Activated naive CD4-positive, alpha-beta T cell treated with anti-CD3 and anti-CD28 coated beads for 36 hours (primary cell): ENCODE measurements at regions not wholly inside any gene's neighbourhood (a gene's known extent, or its start where the extent isn't known, plus 50 kb on each side); places are given as distances from the start of the nearest gene placed in this dataset.
"Not testable (repeated sequence)": the region's sequence is repeated elsewhere in the genome, so short reads cannot be mapped to it uniquely, and the experiment has no call there.

Experiments used
- CTCF ChIA-PET: fragments of 350-600 bp; sonication (Branson Sonifier 250); formaldehyde crosslinking; loops from one replicate; lab custom pipeline; 2021; ENCODE audit warnings: antibody characterized with exemption; lab: Charles Lee
- DNase-seq: peaks from one replicate; pipeline ENCODE4 v3.0.0-alpha.2; 2020
- H3K27ac Mint-ChIP-seq: one replicate; pipeline ENCODE4 v1.8.0; 2021; ENCODE audit warnings: mild to moderate bottlenecking, mixed read lengths
- H3K27me3 Mint-ChIP-seq: one replicate; pipeline ENCODE4 v1.8.0; 2021; ENCODE audit warnings: low read depth, mixed read lengths
- H3K36me3 Mint-ChIP-seq: one replicate; pipeline ENCODE4 v1.8.0; 2021; ENCODE audit warnings: low read depth, mixed read lengths
- H3K4me1 Mint-ChIP-seq: one replicate; pipeline ENCODE4 v1.8.0; 2021; ENCODE audit warnings: low read depth, mixed read lengths
- H3K4me3 Mint-ChIP-seq: one replicate; pipeline ENCODE4 v1.8.0; 2021; ENCODE audit warnings: mild to moderate bottlenecking, moderate library complexity, mixed read lengths
- H3K9me3 Mint-ChIP-seq: one replicate; pipeline ENCODE4 v1.8.0; 2021; ENCODE audit warnings: mixed read lengths
- intact Hi-C: fragments of 100-400 bp; cut with micrococcal nuclease; formaldehyde crosslinking; loops from one replicate; pipeline ENCODE4 v1.15.1; 2023

- no peak overlapping the region for H3K4me3 Mint-ChIP-seq
- DNase-seq = no peak
- no peaks in the 10 kb centered on the region for H3K36me3 Mint-ChIP-seq
- H3K4me1 Mint-ChIP-seq = peaks cover 31% of the 10 kb centered on the region
- intact Hi-C loops = loop anchor here (1.0 kb wide), 1 partner anchor 19 kb away; no protein-coding TSS in a partner anchor
- no peak overlapping the region for H3K27ac Mint-ChIP-seq
- no peaks in the 10 kb centered on the region for H3K27me3 Mint-ChIP-seq
- no peaks in the 10 kb centered on the region for H3K9me3 Mint-ChIP-seq
- CTCF ChIA-PET = interaction anchor here (1.0 to 2.7 kb wide), 7 partner anchors 9 to 81 kb away, joined by 4 to 7 read pairs (median 5); no protein-coding TSS in a partner anchor
These were observed 242.7 kb upstream of the PRSS1 start for GRCh38 chr7:142506601-142507000.

DNA sequence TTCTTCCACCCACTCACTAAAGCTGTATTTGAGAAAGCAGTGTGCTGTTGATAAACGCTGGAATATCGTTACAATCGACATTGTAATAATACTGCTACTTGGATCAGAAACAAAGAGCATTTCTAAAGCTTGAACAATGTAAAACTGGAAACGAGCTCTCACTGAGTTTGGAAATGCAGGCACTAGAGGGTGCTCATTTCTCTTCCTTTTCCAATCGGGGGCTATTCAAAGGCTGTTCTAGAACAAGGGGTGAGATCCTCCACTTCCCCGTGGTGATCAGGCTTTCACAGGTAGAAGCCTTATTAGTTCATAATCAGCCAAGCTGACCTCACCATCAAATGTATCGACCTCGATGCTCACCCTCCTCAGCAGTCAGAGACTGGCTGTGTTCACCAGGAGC is 245.3 kb upstream of the PRSS1 start:
- H3K36me3 Mint-ChIP-seq, H3K9me3 Mint-ChIP-seq, DNase-seq, H3K4me3 Mint-ChIP-seq, H3K27me3 Mint-ChIP-seq, H3K27ac Mint-ChIP-seq, CTCF ChIA-PET, intact Hi-C loops: not testable (repeated sequence)
- peaks cover 32% of the 10 kb centered on the region for H3K4me1 Mint-ChIP-seq

- no peak overlapping the region for H3K27ac Mint-ChIP-seq
- no peaks in the 10 kb centered on the region for H3K36me3 Mint-ChIP-seq
- no peak for DNase-seq
- H3K9me3 Mint-ChIP-seq = no peaks in the 10 kb centered on the region
- intact Hi-C loops = no loop called here
- peaks cover 29% of the 10 kb centered on the region for H3K4me1 Mint-ChIP-seq
- no peaks in the 10 kb centered on the region for H3K27me3 Mint-ChIP-seq
- H3K4me3 Mint-ChIP-seq = no peak overlapping the region
- CTCF ChIA-PET = interaction anchor here (1.6 to 3.9 kb wide), 3 partner anchors 15 to 40 kb away, joined by 4 to 30 read pairs (median 10); no protein-coding TSS in a partner anchor
These were observed 245.2 kb upstream of the PRSS58 start for GRCh38 chr7:142503036-142503435.

- peaks cover 38% of the 10 kb centered on the region for H3K4me1 Mint-ChIP-seq
- CTCF ChIA-PET = interaction anchor here (1.1 to 3.9 kb wide), 10 partner anchors 15 to 117 kb away, joined by 3 to 30 read pairs (median 6); no protein-coding TSS in a partner anchor
- no peaks in the 10 kb centered on the region for H3K27me3 Mint-ChIP-seq
- no peaks in the 10 kb centered on the region for H3K36me3 Mint-ChIP-seq
- H3K27ac Mint-ChIP-seq = no peak overlapping the region
- no peaks in the 10 kb centered on the region for H3K9me3 Mint-ChIP-seq
- DNase-seq = no peak
- no peak overlapping the region for H3K4me3 Mint-ChIP-seq
- intact Hi-C loops = no loop called here
These were observed 243.6 kb upstream of the PRSS58 start for GRCh38 chr7:142501434-142501833.

GRCh38 chr7:142500366-142500765 is 242.5 kb upstream of the PRSS58 start:
- Mint-ChIP-seq H3K36me3 (no peaks in the 10 kb centered on the region), H3K9me3 (no peaks in the 10 kb centered on the region), H3K27me3 (no peaks in the 10 kb centered on the region), H3K27ac (peak overlapping the region; percentile 88), H3K4me1 (peaks cover 47% of the 10 kb centered on the region), H3K4me3 (peak overlapping the region; percentile 61)
- CTCF ChIA-PET = interaction anchor here (0.6 to 3.9 kb wide), 15 partner anchors 14 to 312 kb away, joined by 3 to 30 read pairs (median 6); no protein-coding TSS in a partner anchor
- intact Hi-C loops = loop anchor here (1.0 kb wide), 1 partner anchor 8 kb away; no protein-coding TSS in a partner anchor
- peak; percentile 34 for DNase-seq

DNA sequence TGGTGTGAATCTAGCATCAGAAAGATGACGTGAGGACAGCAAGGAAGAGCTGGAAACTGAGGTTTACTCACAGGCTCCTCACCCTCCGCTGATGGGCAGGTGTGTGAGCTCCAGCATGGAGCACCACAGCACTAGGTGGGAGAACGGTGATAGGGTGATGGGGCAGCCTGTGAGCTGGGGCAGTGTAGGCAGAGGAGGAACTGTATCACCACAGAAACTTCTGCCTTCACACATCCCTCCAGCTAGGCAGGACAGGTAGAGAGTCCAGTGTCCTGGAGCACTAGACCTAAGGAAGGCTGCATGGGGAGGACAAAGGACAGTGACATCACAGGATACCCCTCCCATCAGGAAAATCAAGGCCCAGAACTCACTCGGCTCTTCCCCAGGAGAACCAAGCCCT is 241.8 kb upstream of the PRSS58 start:
- Mint-ChIP-seq H3K4me1 (peaks cover 55% of the 10 kb centered on the region), H3K4me3 (peak overlapping the region; percentile 61), H3K27ac (peak overlapping the region; percentile 88), H3K36me3 (no peaks in the 10 kb centered on the region), H3K27me3 (no peaks in the 10 kb centered on the region), H3K9me3 (no peaks in the 10 kb centered on the region)
- DNase-seq = no peak
- intact Hi-C loops = loop anchor here (1.0 to 5.0 kb wide), 3 partner anchors 9 to 503 kb away; no protein-coding TSS in a partner anchor
- CTCF ChIA-PET = interaction anchor here (0.5 to 3.9 kb wide), 11 partner anchors 9 to 313 kb away, joined by 3 to 30 read pairs (median 5); no protein-coding TSS in a partner anchor

- no peaks in the 10 kb centered on the region for H3K9me3 Mint-ChIP-seq
- CTCF ChIA-PET = interaction anchor here (1.1 to 4.6 kb wide), 18 partner anchors 8 to 313 kb away, joined by 3 to 48 read pairs (median 6); no protein-coding TSS in a partner anchor
- no peak overlapping the region for H3K4me3 Mint-ChIP-seq
- peaks cover 56% of the 10 kb centered on the region for H3K4me1 Mint-ChIP-seq
- no peaks in the 10 kb centered on the region for H3K36me3 Mint-ChIP-seq
- DNase-seq = no peak
- intact Hi-C loops = loop anchor here (5.0 kb wide), 2 partner anchors 34 to 504 kb away; no protein-coding TSS in a partner anchor
- H3K27ac Mint-ChIP-seq = peak overlapping the region; percentile 44
- no peaks in the 10 kb centered on the region for H3K27me3 Mint-ChIP-seq
These were observed 240.5 kb upstream of the PRSS58 start for GRCh38 chr7:142498364-142498763.

DNA sequence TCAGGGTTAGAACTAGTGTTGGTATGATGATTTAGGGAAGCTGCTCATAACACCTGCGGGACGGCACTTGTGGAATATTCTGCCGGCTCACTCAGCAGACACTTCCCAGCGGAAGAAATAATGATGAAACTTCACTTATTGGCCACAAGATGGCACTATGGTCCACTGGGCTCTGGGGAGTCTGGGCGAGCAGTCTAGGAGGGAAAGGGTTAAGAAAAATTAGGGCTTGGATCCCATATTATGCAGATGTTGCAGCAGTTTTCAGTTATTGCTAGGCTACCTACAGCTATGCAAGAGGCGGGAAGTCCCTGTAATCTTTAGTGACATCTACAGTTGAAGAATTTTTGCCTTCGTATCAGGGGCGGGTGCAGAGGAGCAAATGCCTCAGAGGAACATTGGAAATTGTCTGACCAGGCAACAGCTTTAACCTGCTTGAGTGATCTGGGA is 238.7 kb upstream of the PRSS58 start:
- Mint-ChIP-seq H3K36me3 (no peaks in the 10 kb centered on the region), H3K4me3 (peak overlapping the region; percentile 29), H3K4me1 (peaks cover 70% of the 10 kb centered on the region), H3K27ac (peak overlapping the region; percentile 52), H3K9me3 (no peaks in the 10 kb centered on the region), H3K27me3 (no peaks in the 10 kb centered on the region)
- CTCF ChIA-PET = interaction anchor here (0.6 to 4.6 kb wide), 20 partner anchors 11 to 719 kb away, joined by 3 to 48 read pairs (median 7); no protein-coding TSS in a partner anchor
- intact Hi-C loops = loop anchor here (1.0 to 5.0 kb wide), 6 partner anchors 20 to 506 kb away; no protein-coding TSS in a partner anchor
- DNase-seq = peak; percentile 40

GRCh38 chr7:142495879-142496278 is 238.0 kb upstream of the PRSS58 start:
- H3K4me1 Mint-ChIP-seq = peaks cover 66% of the 10 kb centered on the region
- H3K27me3 Mint-ChIP-seq, H3K9me3 Mint-ChIP-seq, H3K27ac Mint-ChIP-seq, DNase-seq, H3K36me3 Mint-ChIP-seq, H3K4me3 Mint-ChIP-seq: not testable (repeated sequence)
- CTCF ChIA-PET = interaction anchor here (0.7 to 4.6 kb wide), 12 partner anchors 10 to 323 kb away, joined by 3 to 48 read pairs (median 10); no protein-coding TSS in a partner anchor
- intact Hi-C loops = loop anchor here (1.0 to 5.0 kb wide), 6 partner anchors 21 to 506 kb away; no protein-coding TSS in a partner anchor

DNA sequence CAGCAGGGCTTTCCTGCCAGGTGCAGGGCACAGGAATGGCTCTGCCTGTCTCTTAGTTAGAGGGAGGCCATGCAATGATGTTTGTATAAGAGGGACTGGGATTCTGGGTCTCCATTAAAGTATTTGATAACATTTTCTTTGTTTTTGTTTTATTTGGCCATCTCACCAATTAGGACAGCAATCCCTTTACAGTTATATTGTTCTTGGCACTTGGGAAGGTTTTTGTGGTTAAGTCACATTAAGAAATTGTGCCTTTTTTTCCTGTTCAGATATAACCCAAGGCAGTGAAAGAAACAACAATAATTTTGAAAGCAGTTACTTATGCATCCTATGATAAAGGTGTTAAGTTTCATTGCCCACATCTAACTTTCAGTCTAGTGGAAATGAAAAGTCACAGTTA is 237.4 kb upstream of the PRSS58 start:
- intact Hi-C loops = loop anchor here (5.0 kb wide), 2 partner anchors 37 to 507 kb away; no protein-coding TSS in a partner anchor
- not testable (repeated sequence) for H3K9me3 Mint-ChIP-seq, H3K27ac Mint-ChIP-seq, H3K27me3 Mint-ChIP-seq, H3K4me3 Mint-ChIP-seq, H3K36me3 Mint-ChIP-seq, DNase-seq
- CTCF ChIA-PET = interaction anchor here (0.7 to 4.6 kb wide), 11 partner anchors 10 to 323 kb away, joined by 3 to 48 read pairs (median 9); no protein-coding TSS in a partner anchor
- H3K4me1 Mint-ChIP-seq = peaks cover 61% of the 10 kb centered on the region

DNA sequence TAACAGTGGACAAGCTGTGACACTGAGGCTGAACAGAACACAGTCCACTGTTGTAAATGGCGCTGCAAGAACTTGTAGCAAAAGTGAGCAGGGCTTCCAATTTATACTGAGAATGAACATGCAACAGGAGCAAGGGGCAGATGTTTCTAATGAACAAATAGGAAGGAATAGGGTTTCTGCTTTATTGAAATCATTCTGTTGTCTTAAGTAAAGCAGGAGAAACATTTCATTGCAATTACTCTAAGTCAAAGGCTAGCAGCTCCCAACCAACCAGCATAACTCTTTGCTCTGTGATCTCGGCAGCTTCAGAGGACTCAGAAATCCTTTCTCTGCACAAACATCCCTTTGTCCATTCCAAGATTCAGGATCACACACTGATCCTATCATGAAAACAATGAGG is 236.2 kb upstream of the PRSS58 start:
- Mint-ChIP-seq H3K4me1 (peaks cover 50% of the 10 kb centered on the region), H3K27me3 (no peaks in the 10 kb centered on the region), H3K4me3 (no peak overlapping the region), H3K9me3 (no peaks in the 10 kb centered on the region), H3K27ac (no peak overlapping the region), H3K36me3 (no peaks in the 10 kb centered on the region)
- CTCF ChIA-PET = interaction anchor here (0.6 to 4.6 kb wide), 7 partner anchors 8 to 302 kb away, joined by 3 to 48 read pairs (median 4); no protein-coding TSS in a partner anchor
- intact Hi-C loops = no loop called here
- no peak for DNase-seq

DNA sequence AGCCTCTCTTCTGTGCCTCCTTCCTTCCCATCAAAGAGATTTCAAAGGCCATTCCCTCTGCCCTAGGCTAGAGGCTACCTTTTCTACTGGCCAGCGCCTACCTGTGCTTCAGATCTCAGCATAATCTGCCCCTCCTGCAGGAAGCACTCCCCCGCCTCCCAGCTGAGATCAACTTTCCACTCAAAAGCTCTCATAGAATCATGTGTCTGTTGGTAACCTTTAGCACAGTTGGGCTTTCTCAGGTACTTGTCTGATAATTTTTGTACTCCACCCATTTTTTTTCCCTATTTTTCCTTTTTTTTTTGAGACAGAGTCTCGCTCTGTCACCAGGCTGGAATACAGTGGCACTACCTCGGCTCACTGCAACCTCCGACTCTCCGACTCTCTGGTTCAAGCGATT is 231.0 kb upstream of the PRSS58 start:
- CTCF ChIA-PET = interaction anchor here (1.8 kb wide), 1 partner anchor 17 kb away, joined by 6 read pairs; no protein-coding TSS in a partner anchor
- Mint-ChIP-seq H3K4me1 (peaks cover 32% of the 10 kb centered on the region), H3K36me3 (no peaks in the 10 kb centered on the region), H3K4me3 (no peak overlapping the region), H3K27ac (no peak overlapping the region), H3K9me3 (no peaks in the 10 kb centered on the region), H3K27me3 (no peaks in the 10 kb centered on the region)
- DNase-seq = no peak
- intact Hi-C loops = loop anchor here (10.0 kb wide), 1 partner anchor 514 kb away; the partner anchor contains the start of gene TAS2R38
